Hypothalamus (tissue), 51 donors: ENCODE measurements at regions not wholly inside any gene's neighbourhood (a gene's known extent, or its start where the extent isn't known, plus 50 kb on each side); places are given as distances from the start of the nearest gene placed in this dataset.
A peak's percentile ranks its signal among the peaks of the same experiment; 100 is the strongest.

Source experiments
- DNase-seq, 51 donors: peaks; one replicate each; lab custom pipeline; 2025; lab: John Stamatoyannopoulos, UW

DNA sequence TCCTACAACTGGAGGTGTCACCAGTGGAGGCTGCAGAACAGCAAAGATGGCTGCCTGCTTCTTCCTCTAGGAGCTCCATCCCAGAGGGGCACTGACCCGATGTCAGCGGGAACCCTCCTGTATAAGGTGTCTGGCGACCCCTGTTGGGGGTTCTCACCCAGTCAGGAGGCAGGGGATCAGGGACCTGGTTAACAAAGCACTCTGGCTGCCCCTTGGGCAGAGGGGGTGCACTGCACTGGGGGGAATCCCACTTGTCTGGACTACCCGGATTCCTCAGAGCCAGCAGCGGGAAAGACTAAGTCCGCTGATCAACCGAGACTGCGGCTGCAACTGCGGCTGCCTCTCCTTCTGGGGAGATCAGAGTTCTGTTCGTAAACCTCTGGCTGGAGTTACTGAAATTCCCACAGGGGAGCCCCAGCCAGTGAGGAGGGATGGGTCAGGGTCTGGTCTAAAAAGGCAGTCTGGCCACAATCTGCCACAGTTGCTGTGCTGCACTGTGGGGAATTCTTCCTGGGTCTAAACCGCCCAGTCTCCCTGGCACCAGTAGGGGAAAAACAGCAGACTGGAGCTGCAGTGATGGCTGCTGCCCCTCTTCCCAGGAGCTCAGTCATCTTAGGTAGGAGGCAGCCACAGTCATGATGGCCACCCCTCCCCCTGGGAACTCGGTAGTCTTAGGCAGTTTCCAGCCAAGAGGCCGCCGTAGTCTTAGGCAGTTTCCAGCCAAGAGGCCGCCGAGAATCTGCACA, 213.4 kb downstream of the CYB561 start:
- DNase-seq = no peak

DNA sequence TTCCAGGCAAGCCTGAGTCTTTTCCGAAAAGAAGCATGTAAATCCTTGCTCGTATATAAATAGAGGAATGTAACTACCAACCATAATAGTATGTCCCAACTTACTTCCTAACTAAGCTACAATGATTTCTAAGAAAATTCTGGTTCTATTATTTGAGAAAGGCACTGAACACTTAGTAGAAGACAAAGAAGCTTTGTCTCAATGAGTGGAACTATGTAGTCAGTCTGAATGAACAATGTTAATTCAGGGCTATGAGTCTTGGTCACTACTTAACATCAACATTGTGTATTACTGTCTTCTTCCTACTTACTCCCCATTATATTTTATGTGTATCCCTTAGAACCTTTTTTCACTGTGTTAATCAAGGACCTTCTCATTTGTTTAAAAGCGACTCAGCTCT, 206.0 kb downstream of the CYB561 start:
- DNase-seq = no peak

DNA sequence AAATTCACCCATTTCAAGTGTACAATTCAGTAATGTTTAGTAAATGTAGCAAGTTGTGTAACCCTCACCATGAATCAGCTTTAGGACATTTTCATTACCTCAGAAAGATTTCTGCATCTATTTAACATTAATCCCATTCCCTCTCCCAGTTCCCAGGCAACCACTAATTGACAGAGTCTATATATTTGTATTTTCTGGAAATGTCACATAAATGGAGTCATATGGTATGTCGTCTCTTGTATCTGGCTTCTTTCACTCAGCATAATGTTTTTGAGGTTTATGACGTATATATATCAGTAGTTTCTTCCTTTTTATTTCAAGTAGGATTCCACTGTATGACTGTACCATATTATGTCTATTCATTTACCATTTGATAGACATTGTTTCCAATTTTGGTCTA, 199.8 kb downstream of the CYB561 start:
- no peak for DNase-seq

DNA sequence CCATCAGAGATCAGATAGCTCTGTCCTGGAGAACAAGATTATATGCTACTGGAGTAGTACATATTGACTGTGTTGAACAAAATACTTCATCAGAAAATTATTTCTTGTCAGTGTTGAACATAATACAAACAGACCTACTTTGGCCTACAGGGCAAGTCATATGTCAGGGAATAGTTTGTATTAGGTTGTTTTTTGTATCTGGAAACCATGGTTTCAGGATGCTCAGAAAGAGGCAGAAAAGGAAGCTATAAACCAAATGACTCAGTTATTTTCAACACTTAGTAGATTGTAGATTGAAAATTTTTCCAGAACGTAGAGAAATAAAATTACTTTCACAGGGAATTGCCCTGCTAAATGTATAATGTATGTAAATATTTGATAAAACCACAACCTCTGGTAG, 198.4 kb downstream of the CYB561 start:
- no peak for DNase-seq

DNA sequence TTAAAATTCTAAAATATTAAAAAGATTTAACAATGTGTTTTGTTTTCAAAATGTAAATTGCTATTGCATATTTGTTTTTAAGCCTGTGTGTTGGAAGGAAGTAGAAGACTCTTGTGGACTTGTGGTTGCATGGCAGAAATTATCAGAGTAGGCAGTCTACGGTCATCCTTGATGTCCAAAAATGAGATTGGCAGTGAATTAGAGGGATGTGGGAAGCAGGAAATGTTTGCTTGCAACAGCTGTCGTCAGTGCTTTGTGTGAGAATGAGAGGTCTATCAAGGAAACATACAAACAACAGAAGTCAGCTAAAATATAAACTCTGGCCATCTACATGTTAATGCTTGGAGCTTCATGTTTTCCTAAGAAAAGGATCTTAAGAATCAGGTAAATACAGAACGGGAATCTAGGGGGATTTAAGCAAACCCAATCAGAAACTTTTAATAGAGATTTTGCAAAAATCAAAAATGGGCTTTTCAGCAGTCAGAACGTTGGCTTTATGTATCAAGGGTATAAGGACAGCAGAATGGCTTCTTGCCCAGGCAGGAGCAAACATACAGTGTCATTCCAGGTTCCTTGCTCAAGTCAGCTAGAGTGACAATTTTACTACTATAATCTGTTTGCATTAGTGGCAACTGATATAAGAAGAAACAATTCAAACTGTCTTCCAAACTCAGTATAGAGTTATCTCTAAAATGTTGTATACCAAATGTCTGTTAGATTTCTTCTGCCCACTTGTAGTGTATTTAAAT, 196.7 kb downstream of the CYB561 start:
- no peak for DNase-seq

DNA sequence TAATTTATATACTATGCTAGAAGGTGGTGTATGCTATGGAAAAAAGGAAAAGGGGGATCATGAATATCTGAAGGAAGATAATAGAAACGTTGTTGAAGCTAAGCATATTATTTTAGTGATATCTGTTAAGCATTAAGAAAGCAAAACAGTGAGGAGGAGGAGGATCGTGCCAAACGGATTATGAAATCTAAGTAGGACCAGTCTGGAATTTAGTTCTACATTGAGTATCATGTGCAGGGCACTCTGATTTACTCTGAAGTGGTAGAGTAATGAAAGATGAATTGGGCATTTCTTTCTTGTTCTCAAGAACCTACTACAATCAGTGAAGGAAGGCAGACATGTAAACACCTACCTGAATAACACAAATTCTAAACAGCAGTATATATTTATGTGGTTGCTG, 195.3 kb downstream of the CYB561 start:
- no peak for DNase-seq

DNA sequence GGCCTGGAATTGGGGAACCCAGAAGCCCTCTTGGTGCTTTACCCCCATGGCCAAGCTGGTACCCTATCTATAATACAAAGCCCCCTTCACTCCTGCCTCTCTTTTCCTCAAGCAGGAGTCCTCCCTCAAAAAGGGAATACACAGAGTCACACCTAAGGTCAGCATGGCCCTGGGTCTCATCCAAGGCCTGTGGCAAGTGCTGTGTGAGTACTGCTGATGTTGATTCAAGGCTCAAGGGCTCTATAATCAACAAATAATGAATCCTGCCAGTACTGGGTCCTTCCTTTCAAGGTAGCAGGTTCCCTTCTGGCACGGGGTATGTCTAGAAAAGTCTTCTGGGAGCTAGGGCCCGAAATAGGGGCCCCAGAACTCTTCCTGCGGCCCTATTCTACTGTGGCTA, 187.3 kb downstream of the CYB561 start:
- DNase-seq = no peak

DNA sequence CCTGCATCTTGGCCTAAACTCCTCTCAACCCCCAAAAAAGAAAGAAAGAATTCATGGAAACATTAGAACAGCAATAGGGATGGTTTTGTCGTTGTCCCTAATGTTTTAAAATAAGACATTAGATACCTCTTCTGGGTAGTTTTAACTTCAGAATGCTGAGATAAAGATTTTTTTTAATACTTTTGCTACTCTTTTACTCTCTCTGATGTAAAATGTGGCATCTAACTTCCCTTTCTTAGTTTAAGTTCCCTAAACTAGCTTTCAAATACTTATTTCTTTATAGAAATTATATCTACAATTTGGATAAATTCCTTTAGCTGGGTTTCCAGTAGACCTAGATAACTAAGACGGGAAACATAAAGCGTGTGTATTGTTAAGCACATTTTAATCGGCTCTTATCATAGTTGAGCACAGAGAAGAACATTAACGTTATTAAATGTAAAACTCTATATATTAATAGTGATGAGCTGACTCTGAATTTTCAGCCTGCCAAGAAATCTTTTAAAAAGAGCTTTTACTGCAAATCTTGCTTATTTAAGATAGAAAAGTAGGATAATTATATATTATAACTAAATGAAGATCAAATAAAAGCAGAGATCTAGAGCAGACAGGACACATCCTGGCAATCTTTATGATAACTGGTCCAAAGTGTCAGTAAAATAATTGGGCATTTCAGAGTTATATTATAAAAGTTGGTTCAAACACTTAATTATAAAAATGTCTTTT, 183.2 kb downstream of the CYB561 start:
- DNase-seq = no peak

DNA sequence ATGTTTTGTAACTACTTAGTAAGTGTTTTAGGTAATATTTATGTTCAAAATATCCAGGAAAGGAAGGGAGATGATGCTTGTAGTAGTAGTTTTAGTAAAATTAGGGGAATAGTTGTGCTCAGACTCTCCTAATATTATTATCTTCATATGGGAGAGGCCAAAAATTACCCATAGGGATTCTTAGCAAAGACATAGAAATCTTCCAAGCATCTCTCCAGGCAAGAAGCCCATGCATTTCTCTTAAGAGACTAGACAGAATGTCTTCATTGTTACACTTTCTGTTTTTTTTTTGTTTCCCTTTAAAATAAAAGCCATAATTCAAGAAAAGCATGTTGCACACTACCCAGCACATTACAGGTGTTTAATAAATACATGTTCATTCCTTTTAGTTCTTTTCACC, 180.6 kb downstream of the CYB561 start:
- no peak for DNase-seq

DNA sequence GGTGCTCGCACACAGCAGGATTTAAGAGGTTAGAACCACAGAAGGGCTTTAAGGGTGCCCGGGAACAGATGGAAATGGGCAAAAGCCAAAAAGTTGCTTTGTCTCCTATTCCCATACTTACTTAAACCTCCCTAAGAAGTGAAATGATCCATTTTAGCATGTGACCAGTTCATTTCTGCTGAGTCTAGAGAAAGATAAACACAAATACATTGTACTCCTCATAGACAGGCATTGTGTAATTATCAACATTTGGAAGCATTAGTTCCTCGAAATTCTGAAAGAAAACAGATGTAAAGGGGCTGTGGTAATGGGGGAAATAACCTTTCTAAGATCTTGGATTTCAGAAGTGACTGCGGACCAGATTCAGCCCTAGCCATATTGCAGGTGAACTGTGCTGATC, 178.3 kb downstream of the CYB561 start:
- no peak for DNase-seq

DNA sequence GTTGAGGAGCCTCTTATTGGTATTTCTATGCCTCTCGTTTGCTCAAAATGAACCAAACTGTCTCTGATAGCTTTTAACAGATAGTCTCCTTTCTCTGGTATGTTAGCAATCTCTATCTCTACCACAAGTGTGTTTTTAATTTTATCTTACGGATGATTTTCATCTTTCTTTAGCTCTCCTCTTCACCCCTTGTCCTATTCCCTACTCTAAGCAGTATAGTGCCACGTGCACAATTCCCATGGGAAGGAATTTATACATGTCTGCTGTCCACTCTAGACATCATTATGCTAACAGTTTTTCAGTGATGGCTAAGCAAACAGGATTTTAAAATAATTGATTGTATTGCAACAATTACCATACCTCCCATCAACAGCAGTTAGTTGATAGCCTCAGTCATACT, 177.3 kb downstream of the CYB561 start:
- no peak for DNase-seq

DNA sequence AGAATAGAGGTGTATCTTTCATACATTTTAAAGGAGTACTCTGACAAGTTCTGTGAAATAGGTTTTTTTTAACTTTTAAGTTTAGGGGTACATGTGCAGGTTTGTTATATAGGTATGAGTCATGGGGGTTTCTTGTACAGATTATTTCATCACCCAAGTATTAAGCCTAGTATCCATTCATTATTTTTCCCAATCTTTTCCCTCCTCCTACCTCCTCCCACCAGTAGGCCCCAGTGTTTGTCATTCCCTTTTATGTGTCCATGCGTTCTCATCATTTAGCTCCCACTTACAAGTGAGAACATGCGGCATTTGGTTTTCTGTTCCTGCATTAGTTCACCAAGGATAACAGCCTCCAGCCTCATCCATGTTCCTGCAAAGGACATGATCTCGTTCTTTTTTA, 175.5 kb downstream of the CYB561 start:
- no peak for DNase-seq

DNA sequence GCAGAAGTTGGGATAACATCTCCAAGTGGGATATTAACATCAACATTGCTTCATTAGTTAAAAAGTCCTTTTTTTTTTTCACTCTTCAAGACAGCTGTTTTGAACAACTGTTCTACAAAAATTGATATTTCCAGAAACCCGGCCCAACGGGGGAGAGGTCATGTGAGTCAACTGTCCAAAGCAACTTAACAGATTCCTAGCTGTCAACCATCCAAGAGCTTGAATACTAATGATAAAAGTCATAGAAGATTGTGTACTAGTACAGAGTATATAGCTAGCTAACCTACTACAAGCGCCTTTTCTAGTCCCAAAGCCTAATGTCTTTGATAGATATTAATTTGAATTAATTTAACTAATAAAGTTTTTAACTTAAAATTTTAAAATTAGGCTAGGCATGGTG, 172.0 kb downstream of the CYB561 start:
- DNase-seq = no peak

DNA sequence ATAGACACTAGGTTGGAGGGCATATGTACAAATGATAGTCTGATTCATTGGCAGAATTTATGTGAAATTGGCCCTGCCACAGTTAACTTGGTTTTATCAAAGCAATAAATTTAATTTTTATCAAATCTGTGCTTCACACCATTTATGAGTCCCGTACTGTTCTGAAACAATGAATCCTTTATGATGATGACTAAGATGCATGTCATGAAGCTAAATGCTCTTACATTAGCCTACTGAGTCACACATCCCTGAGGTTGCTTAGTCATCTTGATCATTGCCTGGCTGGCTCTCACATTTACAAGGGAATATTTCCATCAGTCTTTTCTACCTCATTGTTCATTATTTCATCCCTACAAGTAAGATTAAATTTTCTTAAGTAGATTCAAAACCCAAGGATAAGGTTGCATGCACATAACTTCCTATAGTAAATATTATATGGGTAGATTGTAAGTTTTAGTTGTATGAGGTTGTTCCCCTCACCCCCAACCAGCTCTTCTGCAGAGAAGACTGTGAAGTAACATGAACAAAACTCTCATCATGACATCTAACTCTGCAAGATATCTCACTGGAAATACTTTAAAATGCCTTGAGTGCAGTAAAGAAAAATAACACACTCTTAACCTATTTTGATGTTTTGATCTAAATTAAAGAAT, 170.7 kb downstream of the CYB561 start:
- DNase-seq = peak in 2 of 51 donors; percentile 3 to 28

DNA sequence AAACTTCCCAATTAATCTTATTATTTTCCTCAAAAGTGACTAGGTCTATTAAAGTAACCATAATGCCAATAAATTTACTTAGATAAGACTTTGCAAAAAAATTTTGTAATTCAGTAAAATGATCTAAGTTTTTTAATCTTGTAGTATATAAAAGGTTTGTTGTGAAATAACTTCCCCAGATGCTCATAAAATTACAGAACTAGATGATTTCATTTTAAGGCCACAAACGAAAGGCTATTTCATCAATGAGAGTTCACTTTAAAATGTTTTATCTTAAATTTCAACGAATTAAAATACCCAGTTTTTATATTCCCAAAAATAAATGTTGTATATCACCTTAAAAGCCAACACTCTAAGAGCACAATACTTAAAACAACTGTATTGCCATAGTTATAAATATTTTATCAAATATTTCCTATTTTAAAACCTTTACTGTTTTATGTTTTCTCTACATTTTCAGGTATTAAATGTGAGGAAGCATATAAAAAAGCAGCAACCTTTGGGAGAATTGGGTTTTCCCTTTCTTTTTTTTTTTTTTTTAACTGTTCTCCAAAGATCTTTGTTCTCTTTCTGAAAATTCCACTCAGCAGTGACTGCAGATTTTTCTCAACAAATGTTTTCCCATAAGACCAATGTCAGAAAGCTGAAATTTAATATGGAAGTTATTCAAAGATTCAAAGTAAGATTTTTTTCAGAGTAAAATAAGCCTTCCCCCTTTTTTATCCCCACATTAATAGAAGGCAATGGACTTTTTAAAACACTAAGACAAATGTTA, 169.9 kb downstream of the CYB561 start:
- no peak for DNase-seq

DNA sequence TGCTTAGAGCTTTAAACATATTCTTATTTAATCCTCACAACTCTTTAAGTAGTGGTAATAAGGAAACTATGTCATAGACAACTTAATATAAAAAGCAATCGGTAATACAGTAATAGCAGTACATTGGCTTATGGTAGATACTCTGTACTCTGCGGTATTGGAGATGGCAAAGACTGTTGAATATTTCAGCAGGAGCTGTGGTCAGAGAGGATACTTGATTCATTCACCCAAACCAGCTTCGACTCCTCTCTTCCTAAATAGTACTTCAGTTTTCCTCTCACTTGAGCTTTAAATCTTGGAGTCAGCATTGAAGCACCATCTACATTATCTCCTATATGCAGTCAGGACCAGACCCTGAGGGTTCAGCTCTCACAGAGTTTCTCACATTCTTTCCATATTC, 169.3 kb downstream of the CYB561 start:
- DNase-seq = no peak

DNA sequence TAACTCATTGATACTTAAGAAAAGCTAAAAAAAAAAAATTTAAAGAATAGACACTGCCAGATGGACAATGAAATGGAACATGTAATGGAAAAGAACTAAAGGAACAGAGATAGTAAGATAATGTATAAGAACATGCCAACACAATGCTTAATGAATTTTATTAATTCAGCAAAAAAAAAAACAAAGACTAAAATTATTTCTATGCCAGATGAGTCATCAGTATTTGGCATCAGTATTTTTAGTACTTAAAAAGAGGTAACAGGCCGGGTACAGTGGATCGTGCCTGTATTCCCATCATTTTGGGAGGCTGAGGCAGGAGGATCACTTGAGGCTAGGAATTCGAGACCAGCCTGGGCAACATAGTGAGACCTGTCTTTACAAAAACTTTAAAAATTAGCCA, 168.5 kb downstream of the CYB561 start:
- no peak for DNase-seq

DNA sequence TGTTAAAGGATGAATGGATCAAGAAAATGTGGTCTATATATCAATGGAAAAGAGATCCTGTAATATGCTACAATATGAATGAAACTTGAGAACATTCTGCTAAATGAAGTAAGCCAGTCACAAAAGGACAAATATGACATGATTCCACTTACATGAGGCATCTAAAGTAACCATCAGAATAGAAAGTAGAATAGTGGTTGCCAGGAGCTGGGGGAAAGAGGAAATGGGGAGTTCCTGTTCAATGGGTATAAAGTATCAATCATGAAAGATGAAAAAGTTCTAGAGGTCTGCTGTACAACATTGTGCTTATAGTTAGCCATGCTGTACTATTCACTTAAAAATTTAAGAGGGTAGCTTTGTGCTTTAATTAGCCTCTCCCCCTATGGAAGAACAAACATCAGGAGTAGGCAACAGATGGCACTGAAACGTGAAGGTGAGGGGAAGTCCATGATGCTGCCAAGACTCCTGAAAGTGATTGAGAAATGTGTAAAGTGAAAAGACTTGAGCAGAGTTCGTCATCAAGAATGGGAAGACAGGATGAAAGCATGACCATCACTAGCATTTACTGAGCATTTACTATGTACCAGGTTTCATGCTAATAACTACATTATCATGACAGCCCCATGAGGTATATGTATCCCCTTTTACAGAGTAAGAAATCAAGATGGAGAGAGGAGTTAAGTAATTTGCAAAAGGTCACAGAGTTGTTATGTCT, 167.2 kb downstream of the CYB561 start:
- DNase-seq = no peak

DNA sequence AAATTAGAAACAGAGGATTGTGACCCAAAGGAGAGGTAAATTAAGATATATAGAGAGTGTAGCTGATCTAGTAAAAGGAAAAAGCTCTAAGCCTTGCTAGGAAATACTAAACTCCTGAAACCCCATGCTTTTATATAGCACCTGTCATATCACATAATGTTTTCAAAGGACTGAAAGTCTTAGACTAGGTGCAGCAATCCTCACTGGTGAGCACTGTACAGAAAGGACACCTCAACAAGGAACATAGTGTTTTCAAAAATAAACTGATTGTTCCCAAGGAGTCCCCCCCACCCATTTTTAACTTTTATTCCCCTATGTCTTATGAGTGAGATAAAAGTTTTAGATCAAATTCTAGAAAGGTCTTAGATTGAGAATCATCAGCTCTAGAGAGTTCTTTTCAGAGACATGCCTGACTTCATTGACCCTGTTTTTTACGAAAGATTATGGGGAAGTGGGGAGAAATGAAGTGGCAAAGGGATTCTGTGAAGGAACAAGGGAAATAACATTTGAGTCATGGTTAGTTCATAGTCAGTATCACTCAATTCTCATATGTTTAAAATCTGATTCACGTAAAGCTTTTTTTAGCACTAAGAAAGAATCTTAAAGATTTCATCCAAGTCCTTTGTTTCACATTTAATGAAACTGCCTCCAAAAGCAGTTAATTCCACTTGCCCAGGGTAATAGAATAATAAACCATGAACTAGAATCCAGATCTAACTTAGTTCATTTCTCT, 166.4 kb downstream of the CYB561 start:
- no peak for DNase-seq
